Lower lobe of right lung (tissue), 2 donors: ENCODE measurements at regions not wholly inside any gene's neighbourhood (a gene's known extent, or its start where the extent isn't known, plus 50 kb on each side); places are given as distances from the start of the nearest gene placed in this dataset.

Experiments
- ATAC-seq, 2 donors: fragments of 200-7000 bp; cut with Tn5 transposase; one replicate each; pipeline ENCODE4 v1.9.1; 2020 to 2022; ENCODE audit warnings: mild to moderate bottlenecking in 2 of 2, moderate library complexity in 2 of 2
- DNase-seq: peaks from one replicate; pipeline ENCODE4 v3.0.0-alpha.2; 2020
- H3K27ac ChIP-seq: fragments of 200-600 bp; one replicate; pipeline ENCODE4 v1.8.0; 2022
- H3K27me3 ChIP-seq: fragments of 200-600 bp; one replicate; pipeline ENCODE4 v1.8.0; 2022; ENCODE audit warnings: low read depth
- H3K36me3 ChIP-seq: fragments of 200-600 bp; one replicate; pipeline ENCODE4 v1.8.0; 2022; ENCODE audit warnings: mild to moderate bottlenecking
- H3K4me1 ChIP-seq: fragments of 200-600 bp; one replicate; pipeline ENCODE4 v1.8.0; 2022
- H3K4me3 ChIP-seq: fragments of 200-600 bp; one replicate; pipeline ENCODE4 v1.8.0; 2022; ENCODE audit warnings: mild to moderate bottlenecking
- H3K9me3 ChIP-seq: fragments of 200-600 bp; one replicate; pipeline ENCODE4 v1.8.0; 2022
- CTCF ChIP-seq: fragments of 200-600 bp; IDR thresholded peaks from one replicate; pipeline ENCODE4 v1.8.0; 2022; ENCODE audit warnings: antibody characterized with exemption, mild to moderate bottlenecking
- intact Hi-C: fragments of 100-400 bp; cut with DNase I; formaldehyde crosslinking; loops from one replicate; pipeline ENCODE4 v1.11.0; 2022
- donor health status: DM: no; HTN: yes; CAD: no; lungs with severe emphysema.

GRCh38 chr4:96566755-96567154, 726.9 kb downstream of the PDHA2 start:
- no peaks in the 10 kb centered on the region for H3K9me3 ChIP-seq
- no peak overlapping the region for H3K4me3 ChIP-seq
- no peak for DNase-seq
- H3K27ac ChIP-seq: no peak overlapping the region
- intact Hi-C loops: no loop called here
- H3K4me1 ChIP-seq: no peaks in the 10 kb centered on the region
- no peak for ATAC-seq
- H3K27me3 ChIP-seq: no peaks in the 10 kb centered on the region
- TF ChIP-seq CTCF: no peak
- no peaks in the 10 kb centered on the region for H3K36me3 ChIP-seq

- DNase-seq (no peak), ATAC-seq (no peak)
- Histone ChIP-seq H3K4me1 (no peaks in the 10 kb centered on the region), H3K36me3 (no peaks in the 10 kb centered on the region), H3K27me3 (no peaks in the 10 kb centered on the region), H3K4me3 (no peak overlapping the region), H3K27ac (no peak overlapping the region), H3K9me3 (no peaks in the 10 kb centered on the region)
- intact Hi-C loops: no loop called here
- no peak for TF ChIP-seq CTCF
These were observed 745.4 kb downstream of the PDHA2 start for GRCh38 chr4:96585304-96585703.

GRCh38 chr4:96593422-96593821, 753.5 kb downstream of the PDHA2 start:
- no peak for TF ChIP-seq CTCF
- Histone ChIP-seq H3K4me1 (no peaks in the 10 kb centered on the region), H3K36me3 (no peaks in the 10 kb centered on the region), H3K9me3 (no peaks in the 10 kb centered on the region), H3K4me3 (no peak overlapping the region), H3K27me3 (no peaks in the 10 kb centered on the region), H3K27ac (no peak overlapping the region)
- ATAC-seq: no peak
- no peak for DNase-seq
- intact Hi-C loops: no loop called here

- intact Hi-C loops: no loop called here
- TF ChIP-seq CTCF: no peak
- H3K27ac ChIP-seq: no peak overlapping the region
- no peak overlapping the region for H3K4me3 ChIP-seq
- no peaks in the 10 kb centered on the region for H3K36me3 ChIP-seq
- no peaks in the 10 kb centered on the region for H3K4me1 ChIP-seq
- no peaks in the 10 kb centered on the region for H3K9me3 ChIP-seq
- H3K27me3 ChIP-seq: no peaks in the 10 kb centered on the region
- ATAC-seq (no peak), DNase-seq (no peak)
These were observed 758.6 kb downstream of the PDHA2 start for GRCh38 chr4:96598465-96598864.

- Histone ChIP-seq H3K36me3 (no peaks in the 10 kb centered on the region), H3K4me3 (no peak overlapping the region), H3K27ac (no peak overlapping the region), H3K4me1 (no peaks in the 10 kb centered on the region), H3K9me3 (no peaks in the 10 kb centered on the region), H3K27me3 (no peaks in the 10 kb centered on the region)
- DNase-seq: no peak
- TF ChIP-seq CTCF: no peak
- ATAC-seq: no peak
- intact Hi-C loops: no loop called here
These were observed 759.9 kb downstream of the PDHA2 start for GRCh38 chr4:96599752-96600151.

GRCh38 chr4:96602661-96603060, 762.8 kb downstream of the PDHA2 start:
- no peak for TF ChIP-seq CTCF
- H3K9me3 ChIP-seq: no peaks in the 10 kb centered on the region
- H3K4me3 ChIP-seq: no peak overlapping the region
- H3K4me1 ChIP-seq: no peaks in the 10 kb centered on the region
- no peaks in the 10 kb centered on the region for H3K36me3 ChIP-seq
- intact Hi-C loops: no loop called here
- H3K27me3 ChIP-seq: no peaks in the 10 kb centered on the region
- no peak overlapping the region for H3K27ac ChIP-seq
- DNase-seq: no peak
- ATAC-seq: no peak
